IMR-90 (cell line): ENCODE measurements at regions not wholly inside any gene's neighbourhood (a gene's known extent, or its start where the extent isn't known, plus 50 kb on each side); places are given as distances from the start of the nearest gene placed in this dataset.
"Not testable (repeated sequence)": the region's sequence is repeated elsewhere in the genome, so short reads cannot be mapped to it uniquely, and the experiment has no call there.

Experiments
- CTCF ChIP-seq: conservative IDR thresholded peaks from 2 replicates; pipeline ENCODE4 v1.5.1; 2012; ENCODE audit warnings: mild to moderate bottlenecking, low read depth, low read length, improper control_type of control experiment
- ELK1 ChIP-seq: fragments of 150-350 bp; IDR thresholded peaks from 2 replicates; pipeline ENCODE4 v1.6.1; 2016; ENCODE audit warnings: low read depth, mild to moderate bottlenecking, low read length, moderate library complexity, borderline replicate concordance
- MXI1 ChIP-seq: IDR thresholded peaks from 2 replicates; pipeline ENCODE4 v1.6.1; 2012; ENCODE audit warnings: low read depth, mild to moderate bottlenecking, low read length, moderate library complexity, borderline replicate concordance
- POLR2A ChIP-seq: IDR thresholded peaks from 2 replicates; pipeline ENCODE4 v1.6.1; 2012; ENCODE audit warnings: mild to moderate bottlenecking, low read depth, low read length
- RAD21 ChIP-seq: IDR thresholded peaks from 2 replicates; pipeline ENCODE4 v1.6.1; 2012; ENCODE audit warnings: low read length, improper control_type of control experiment
- RCOR1 ChIP-seq: IDR thresholded peaks from 2 replicates; pipeline ENCODE4 v1.6.1; 2012; ENCODE audit warnings: mild to moderate bottlenecking, low read length, improper control_type of control experiment; ENCODE audit not compliant: insufficient replicate concordance
- RFX5 ChIP-seq: IDR thresholded peaks from 2 replicates; pipeline ENCODE4 v1.8.0; 2012; ENCODE audit warnings: low read depth, mild to moderate bottlenecking, low read length, moderate library complexity

GRCh38 chrX:144089674-144090073 lies 205.8 kb downstream of the UBE2NL start:
- not testable (repeated sequence) for TF ChIP-seq CTCF, POLR2A, RFX5, RAD21, ELK1, MXI1, RCOR1
